CD4-positive, alpha-beta T cell treated with Interleukin-10 for 1 hour (primary cell): ENCODE measurements at regions not wholly inside any gene's neighbourhood (a gene's known extent, or its start where the extent isn't known, plus 50 kb on each side); places are given as distances from the start of the nearest gene placed in this dataset.

Experiments
- DNase-seq: peaks from one replicate; pipeline ENCODE4 v3.0.0-alpha.2; 2020

DNA sequence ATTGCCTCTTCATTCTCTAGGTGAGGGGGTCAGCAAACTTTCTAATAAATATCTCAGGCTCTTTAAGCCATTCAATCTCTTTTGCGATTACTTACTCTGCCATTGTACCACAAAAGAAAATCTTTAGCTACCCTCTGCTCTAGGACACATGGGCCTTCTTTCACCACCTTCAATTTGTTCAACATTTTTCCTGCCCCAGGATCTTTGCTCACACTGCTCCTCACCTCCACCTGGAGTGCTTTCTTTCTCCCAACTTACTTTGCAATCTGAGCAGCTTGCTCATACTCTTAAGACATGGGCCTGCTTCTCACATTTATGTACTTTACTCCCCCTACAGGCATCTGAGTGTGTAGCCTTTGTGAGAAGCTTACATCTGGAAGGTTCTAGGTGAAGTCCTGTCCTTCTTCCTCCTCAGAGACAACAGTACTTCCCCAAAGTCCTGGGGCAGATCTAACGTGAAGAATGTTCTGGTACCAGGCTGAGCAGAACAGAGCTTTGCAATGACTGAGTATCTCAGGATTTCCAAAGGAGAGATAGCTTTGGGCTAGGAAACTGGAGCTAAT, 55.0 kb upstream of the PRDM5 start:
- peak; percentile 32 for DNase-seq

DNA sequence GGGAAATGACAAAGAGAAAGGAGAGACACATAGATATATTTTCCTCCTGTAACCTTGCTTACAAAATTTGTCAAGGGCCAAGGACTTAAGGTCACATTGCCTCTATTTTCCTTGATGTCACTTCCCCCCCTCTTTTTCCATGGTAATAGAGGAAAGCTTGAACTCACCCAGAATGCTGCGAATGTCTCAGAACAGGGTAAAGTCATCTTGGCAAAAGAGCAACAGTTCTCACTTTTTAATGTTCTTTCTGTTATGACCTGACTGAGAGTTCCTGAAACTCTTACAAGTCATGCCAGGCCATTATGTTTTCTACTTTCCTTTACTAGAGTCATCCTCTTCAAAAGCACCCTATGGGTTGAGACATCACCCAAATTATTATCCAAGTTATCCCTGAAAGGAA, 50.7 kb upstream of the PRDM5 start:
- no peak for DNase-seq
